Mesodermal cell (in vitro differentiated cells): ENCODE measurements at regions not wholly inside any gene's neighbourhood (a gene's known extent, or its start where the extent isn't known, plus 50 kb on each side); places are given as distances from the start of the nearest gene placed in this dataset.
"Not testable (repeated sequence)": the region's sequence is repeated elsewhere in the genome, so short reads cannot be mapped to it uniquely, and the experiment has no call there.

Experiments used
- H3K27ac ChIP-seq: 2 replicates; pipeline ENCODE4 v1.7.0; 2013; ENCODE audit warnings: mild to moderate bottlenecking, low read depth, low read length, moderate library complexity; ENCODE audit not compliant: severe bottlenecking
- H3K36me3 ChIP-seq: 2 replicates; pipeline ENCODE4 v1.7.1; 2013; ENCODE audit warnings: mild to moderate bottlenecking, low read length, moderate library complexity; ENCODE audit not compliant: control insufficient read depth, insufficient read depth
- H3K4me1 ChIP-seq: one replicate; pipeline ENCODE4 v1.7.1; 2013; ENCODE audit warnings: mild to moderate bottlenecking, low read length; ENCODE audit not compliant: insufficient read depth, control insufficient read depth, poor library complexity, severe bottlenecking
- H3K4me3 ChIP-seq: 2 replicates; pipeline ENCODE4 v1.7.0; 2013; ENCODE audit warnings: low read length, control low read depth, mild to moderate bottlenecking; ENCODE audit not compliant: insufficient read depth, poor library complexity, severe bottlenecking; ENCODE audit errors: extremely low read depth
- H3K9me3 ChIP-seq: 2 replicates; pipeline ENCODE4 v1.7.1; 2013; ENCODE audit warnings: mild to moderate bottlenecking, low read length, moderate library complexity; ENCODE audit not compliant: control insufficient read depth
- WGBS, 2 experiments: methylation state at CpG; one replicate each; pipeline ENCODE4 v1.1.5; 2013; ENCODE audit warnings: missing lambda C conversion rate in 2 of 2; ENCODE audit not compliant: insufficient coverage in 2 of 2; 5-methylcytosine and 5-hydroxymethylcytosine counted together

GRCh38 chr20:29120088-29120487 lies 2137.4 kb upstream of the DEFB115 start:
- H3K4me1 ChIP-seq, H3K4me3 ChIP-seq, H3K36me3 ChIP-seq, H3K27ac ChIP-seq: not testable (repeated sequence)
- WGBS, 2 experiments, result 38 to 39% methylated on average over 5 of the region's 8 CpGs
- H3K9me3 ChIP-seq, result peaks cover 77% of the 10 kb centered on the region

GRCh38 chr20:29120575-29120974 lies 2136.9 kb upstream of the DEFB115 start:
- not testable (repeated sequence) for H3K27ac ChIP-seq, H3K4me1 ChIP-seq, H3K36me3 ChIP-seq, H3K4me3 ChIP-seq
- H3K9me3 ChIP-seq, result peaks cover 75% of the 10 kb centered on the region
- WGBS, 2 experiments, result no CpG with 5 or more reads among the region's 2 CpGs

- not testable (repeated sequence) for H3K4me3 ChIP-seq, H3K36me3 ChIP-seq, H3K4me1 ChIP-seq, H3K27ac ChIP-seq
- 44 to 46% methylated on average over 3 of the region's 3 CpGs for WGBS, 2 experiments
- H3K9me3 ChIP-seq, result peaks cover 63% of the 10 kb centered on the region
Observed at GRCh38 chr20:29122784-29123183, 2134.7 kb upstream of the DEFB115 start.

- no CpG with 5 or more reads among the region's 1 CpG for WGBS, 2 experiments
- Histone ChIP-seq H3K9me3 (peaks cover 52% of the 10 kb centered on the region), H3K36me3 (no peaks in the 10 kb centered on the region), H3K4me1 (no peaks in the 10 kb centered on the region), H3K27ac (no peak overlapping the region), H3K4me3 (no peak overlapping the region)
Observed at GRCh38 chr20:29123861-29124260, 2133.6 kb upstream of the DEFB115 start.
